Testis (tissue), 2 donors: ENCODE measurements at regions not wholly inside any gene's neighbourhood (a gene's known extent, or its start where the extent isn't known, plus 50 kb on each side); places are given as distances from the start of the nearest gene placed in this dataset.

Source experiments
- POLR2A ChIP-seq: fragments of 450-650 bp; IDR thresholded peaks from one replicate; pipeline ENCODE4 v1.6.1; 2017; ENCODE audit warnings: antibody characterized with exemption, mild to moderate bottlenecking, moderate library complexity
- TF ChIP-seq, protein P1 (sequence below), 3 experiments: fragments of 450-650 bp in 2 of 3; fragments of 200-600 bp in 1 of 3; sonication (generic) in 1 of 3; IDR thresholded peaks; one replicate each; pipeline ENCODE4 v1.5.1; 2016 to 2019; ENCODE audit warnings: antibody characterized with exemption in 3 of 3, mild to moderate bottlenecking in 2 of 3, moderate library complexity in 1 of 3

DNA sequence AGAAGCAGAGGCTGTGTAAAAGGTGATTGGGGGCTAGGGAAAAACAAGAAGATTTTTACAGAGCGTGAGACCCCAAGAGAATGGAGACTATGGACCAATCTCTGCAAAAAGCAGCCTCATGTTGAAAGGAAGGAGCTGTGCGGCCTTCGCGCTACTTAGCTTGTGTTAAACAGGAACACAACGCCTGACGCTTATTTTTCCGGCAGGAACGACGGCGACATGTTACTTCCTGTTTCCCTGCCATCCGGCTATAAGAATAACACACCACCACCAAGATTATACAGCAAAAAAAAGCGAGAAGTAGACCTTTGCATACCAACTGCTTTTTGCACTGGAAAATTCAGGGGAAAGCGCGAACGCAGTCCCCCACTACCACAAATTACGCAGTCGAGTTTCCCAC, 272.7 kb downstream of the FAM72C start:
- TF ChIP-seq, protein P1, sequence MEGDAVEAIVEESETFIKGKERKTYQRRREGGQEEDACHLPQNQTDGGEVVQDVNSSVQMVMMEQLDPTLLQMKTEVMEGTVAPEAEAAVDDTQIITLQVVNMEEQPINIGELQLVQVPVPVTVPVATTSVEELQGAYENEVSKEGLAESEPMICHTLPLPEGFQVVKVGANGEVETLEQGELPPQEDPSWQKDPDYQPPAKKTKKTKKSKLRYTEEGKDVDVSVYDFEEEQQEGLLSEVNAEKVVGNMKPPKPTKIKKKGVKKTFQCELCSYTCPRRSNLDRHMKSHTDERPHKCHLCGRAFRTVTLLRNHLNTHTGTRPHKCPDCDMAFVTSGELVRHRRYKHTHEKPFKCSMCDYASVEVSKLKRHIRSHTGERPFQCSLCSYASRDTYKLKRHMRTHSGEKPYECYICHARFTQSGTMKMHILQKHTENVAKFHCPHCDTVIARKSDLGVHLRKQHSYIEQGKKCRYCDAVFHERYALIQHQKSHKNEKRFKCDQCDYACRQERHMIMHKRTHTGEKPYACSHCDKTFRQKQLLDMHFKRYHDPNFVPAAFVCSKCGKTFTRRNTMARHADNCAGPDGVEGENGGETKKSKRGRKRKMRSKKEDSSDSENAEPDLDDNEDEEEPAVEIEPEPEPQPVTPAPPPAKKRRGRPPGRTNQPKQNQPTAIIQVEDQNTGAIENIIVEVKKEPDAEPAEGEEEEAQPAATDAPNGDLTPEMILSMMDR (IDR thresholded peaks at IDR 0.05), result no peak
- TF ChIP-seq POLR2A, result no peak
